ENCODE measurements at regions not wholly inside any gene's neighbourhood (a gene's known extent, or its start where the extent isn't known, plus 50 kb on each side); places are given as distances from the start of the nearest gene placed in this dataset.
"Not testable (repeated sequence)": the region's sequence is repeated elsewhere in the genome, so short reads cannot be mapped to it uniquely, and the experiment has no call there.

DNA sequence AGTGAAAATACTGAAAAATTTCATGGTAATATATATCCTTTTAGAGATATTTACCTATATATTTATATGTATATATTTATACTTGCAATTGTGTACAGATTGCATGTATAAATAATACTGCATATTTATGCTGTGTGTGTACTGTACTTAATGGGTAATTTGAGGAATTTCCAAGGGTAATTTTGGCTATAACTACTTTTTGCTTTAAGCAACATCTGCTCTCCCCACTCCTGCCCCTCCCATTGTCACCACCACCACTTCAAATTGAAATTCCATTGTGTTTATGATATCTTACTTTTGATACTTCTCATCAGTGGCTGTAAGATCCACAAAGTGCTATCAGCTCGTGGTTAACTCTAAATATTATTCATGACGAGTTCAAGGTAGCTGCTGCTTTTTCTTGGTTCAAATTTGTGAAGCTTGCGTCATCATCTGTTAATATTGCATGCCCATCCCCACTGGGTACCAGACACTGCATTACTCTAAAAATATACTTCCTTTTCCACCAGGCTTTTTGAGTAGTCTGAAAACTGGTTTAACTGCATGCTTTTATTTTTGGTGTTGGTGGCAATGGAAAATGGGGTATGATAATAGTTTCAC is 91.7 kb upstream of the MITF start:
- DNase-seq (ENCODE audit: low spot score): no peak

DNA sequence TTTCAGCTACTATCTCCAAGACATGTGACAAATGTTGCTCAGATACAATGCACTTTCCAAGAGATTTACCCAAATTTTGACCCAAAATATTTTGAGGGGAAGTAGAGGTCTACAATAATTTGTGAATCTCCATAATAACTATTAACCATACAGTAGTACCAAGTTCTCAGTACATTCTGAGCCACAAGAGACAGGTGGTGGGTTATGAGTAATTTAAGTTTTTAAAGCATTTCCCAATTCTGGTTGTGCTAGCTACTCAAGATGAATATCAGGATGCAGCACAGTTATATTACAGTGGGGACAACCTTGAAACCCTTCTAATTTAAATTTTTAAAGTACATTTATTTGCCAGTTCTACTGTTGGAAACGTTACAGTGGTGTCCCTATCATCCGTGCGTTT is 92.2 kb upstream of the MITF start:
- no peak for DNase-seq (ENCODE audit: low spot score)

DNA sequence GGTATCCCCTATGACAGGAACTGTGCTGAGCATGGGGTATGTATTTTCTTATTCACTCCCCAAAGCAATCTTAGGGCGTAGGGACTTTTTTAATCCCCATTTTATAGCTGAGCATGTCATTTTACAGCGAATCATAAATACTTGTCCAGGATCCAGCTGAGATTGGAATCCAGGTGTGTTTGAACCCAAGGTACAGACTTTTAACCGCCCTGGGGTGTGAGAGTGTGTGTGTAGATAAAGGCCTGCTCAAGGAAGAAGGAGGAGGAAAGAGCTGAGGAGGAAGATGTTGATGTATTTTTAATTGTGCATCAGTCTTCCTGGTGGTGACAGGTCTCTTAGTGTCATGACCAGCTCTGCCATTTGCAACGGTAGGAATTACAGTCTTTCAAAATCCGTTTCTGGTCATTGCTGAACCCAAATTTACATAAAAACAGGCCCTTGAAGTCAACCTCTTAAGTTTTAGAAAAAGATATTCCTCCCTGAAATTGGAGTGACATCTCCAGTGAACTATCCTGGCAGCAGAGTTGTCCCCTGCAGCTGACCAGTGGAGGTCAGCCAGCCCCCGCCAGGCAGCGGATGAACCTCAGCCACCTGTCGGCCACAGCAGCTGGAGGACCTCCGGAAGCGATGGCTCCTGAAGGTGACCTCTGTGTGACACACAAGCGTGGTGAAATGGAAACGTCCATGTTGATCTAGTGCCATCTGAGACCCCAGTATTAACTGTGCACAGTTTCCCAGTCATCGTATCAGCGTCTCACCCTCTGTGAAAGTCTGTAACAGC is 92.8 kb upstream of the MITF start:
- no peak for DNase-seq (ENCODE audit: low spot score)

DNA sequence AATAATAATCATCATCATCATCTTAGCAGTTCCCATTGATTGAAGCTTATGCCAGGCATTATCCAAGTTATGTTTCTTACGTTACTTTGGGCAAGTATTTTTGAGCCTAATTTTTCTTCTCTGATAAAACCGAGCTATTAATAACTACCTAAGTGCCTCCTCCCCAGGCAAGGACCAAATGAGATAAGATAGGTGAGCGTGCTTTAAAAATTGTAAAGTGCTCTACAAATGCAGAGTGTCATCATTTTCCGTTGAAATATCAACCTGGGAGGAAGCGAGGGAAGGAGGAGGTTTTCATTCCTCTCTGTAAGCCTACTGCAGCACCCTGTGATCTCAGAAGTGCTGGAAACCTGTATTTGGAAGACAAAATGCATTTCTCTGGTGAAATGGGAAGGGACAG is 96.7 kb upstream of the MITF start:
- no peak for DNase-seq (ENCODE audit: low spot score)

DNA sequence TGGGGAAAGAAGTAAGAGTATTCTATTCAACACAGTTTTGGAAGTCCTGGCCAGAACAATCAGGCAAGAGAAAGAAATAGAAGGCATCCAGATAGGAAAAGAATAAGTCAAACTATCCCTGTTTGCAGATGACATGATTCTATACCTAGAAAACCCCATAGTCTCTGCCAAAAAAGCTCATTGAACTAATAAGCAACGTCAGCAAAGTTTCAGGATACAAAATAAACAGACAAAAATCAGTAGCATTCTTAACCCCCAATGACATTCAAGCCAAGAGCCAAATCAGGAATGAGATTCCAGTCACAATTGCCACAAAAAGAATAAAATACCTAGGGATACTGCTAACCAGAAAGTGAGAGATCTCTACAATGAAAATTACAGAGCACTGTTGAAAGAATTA is 99.4 kb upstream of the MITF start:
- no peak for DNase-seq (ENCODE audit: low spot score)

DNA sequence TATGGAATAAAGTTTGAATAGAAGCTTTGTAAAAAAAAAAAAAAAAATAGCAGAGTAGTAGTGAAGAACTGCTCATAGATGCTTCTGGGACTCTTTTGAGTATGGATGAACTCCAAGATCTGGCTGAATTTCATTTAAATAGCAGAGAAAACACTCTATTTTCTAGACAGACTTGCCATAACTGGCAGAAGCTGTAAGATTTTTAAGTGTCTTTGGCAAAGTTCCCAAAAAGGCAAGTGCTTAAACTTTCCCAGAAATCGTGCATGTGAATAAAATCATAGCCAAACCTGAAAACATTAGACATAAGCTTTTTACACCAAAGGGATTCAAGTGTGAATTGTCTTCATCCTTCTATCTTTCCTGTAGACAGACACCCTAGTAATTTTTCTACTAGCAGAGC is 110.3 kb upstream of the MITF start:
- DNase-seq (ENCODE audit: low spot score): no peak

DNA sequence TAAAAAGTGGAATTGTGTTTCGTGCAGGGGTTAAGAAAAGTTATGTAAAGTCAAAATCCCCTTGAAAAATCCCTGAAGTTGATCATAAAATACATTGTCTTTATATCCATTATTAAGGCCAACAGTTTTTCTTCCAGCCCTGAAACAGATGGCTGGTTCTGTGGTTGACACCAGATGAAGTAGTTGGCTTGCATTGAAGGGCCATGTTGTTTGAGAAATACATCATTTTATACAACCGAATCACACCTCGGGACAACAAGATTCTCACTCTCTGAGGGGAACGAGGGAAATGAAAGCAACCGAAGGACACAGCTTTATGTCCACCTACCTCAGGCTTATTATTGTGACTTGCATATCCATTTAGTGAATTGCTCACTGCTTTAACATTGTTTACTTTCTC is 126.0 kb upstream of the MITF start:
- no peak for DNase-seq (ENCODE audit: low spot score)

DNA sequence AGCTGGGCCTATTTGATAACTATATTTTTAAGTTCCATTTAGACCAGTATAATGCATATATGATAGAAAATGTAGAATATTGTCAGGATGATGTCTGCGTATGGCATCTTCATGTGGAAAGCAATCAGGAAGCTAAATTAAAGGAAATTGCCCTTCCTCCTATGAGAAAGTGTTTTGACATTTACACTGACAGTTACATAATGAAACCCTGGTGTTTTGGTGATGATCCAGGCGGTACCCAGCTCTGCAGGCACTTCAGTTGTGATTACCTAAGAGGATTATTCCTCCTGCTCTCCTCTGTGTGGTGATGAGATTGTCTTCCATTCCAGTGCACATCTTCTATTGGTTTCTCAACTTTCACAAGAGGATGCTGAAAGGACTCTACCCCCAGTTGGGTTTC is 126.5 kb upstream of the MITF start:
- DNase-seq (ENCODE audit: low spot score): no peak

DNA sequence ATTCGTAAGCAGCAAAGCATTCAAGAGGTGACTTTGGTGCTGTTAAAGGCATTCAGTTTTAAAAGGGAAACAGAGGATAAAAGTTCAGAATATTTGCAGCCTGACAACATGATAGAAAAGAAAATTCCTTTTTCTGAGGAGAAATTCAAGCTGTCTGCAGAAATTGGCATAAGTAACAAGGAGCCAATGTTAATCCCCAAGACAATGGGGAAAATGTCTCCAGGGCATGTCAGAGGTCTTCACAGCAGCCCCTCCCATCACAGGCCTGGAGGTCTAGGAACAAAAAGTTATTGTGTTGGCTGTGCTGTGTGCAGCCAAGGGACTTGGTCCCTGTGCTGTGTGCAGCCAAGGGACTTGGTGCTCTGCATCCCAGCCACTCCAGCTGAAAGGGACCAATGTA is 129.7 kb upstream of the MITF start:
- not testable (repeated sequence) for DNase-seq (ENCODE audit: low spot score)

DNA sequence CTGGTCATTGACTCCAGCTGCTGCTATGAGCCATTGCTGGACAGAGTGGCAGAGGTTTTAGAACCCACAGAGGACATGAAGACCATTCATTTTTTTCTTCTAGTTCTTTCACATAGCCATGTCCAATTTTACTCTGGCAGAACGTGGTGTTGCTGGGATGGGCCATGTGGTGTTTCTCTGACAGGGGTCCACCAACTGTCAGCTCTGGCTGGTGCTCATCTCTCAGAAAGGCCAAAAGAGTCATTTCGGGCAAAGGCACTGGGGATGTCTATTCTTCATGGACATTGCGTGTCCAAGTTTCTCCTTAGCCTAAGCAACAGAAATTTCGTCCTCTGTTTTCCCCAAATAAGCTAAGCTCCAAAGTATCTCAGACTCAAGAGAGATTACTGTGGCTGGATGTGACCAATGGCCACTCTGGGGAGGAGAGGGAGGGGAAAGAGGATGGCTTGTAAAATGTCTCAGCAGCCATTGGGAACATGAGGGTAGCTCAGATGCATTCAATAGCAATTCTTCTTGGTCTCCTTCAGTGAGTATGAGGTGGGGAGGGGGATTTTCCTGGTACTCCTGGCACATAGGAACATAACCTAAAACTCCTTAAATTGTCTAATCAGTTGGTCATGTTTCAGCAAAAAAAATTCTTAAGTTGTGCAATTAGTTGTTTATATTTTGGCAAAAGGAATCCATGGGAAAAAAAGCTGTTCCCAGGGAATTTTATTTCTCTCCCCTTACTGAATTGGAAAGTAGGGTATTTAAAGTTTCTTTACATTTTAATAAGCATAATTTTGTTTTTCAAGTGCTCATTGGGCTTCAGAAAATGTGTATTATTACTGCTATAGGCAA is 131.6 kb upstream of the MITF start:
- no peak for DNase-seq (ENCODE audit: low spot score)

DNA sequence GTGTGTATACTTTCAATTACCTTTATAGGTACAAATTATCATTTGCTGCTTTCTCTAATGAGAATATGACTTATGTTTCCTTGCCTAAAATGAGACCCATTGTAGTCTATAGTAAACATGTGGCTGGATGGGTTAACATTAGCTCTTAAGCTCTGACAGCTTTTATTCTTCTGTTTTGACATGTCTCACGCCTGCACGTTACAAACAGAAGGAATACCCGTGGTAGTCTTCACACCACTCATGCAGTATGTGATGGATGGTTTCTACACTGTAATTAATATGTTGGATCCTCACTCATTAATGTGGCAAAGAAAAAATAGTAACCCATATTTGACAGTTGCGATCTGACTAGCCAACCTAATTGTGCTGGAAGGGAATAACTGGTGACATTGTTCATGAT is 133.4 kb upstream of the MITF start:
- DNase-seq (ENCODE audit: low spot score): no peak

DNA sequence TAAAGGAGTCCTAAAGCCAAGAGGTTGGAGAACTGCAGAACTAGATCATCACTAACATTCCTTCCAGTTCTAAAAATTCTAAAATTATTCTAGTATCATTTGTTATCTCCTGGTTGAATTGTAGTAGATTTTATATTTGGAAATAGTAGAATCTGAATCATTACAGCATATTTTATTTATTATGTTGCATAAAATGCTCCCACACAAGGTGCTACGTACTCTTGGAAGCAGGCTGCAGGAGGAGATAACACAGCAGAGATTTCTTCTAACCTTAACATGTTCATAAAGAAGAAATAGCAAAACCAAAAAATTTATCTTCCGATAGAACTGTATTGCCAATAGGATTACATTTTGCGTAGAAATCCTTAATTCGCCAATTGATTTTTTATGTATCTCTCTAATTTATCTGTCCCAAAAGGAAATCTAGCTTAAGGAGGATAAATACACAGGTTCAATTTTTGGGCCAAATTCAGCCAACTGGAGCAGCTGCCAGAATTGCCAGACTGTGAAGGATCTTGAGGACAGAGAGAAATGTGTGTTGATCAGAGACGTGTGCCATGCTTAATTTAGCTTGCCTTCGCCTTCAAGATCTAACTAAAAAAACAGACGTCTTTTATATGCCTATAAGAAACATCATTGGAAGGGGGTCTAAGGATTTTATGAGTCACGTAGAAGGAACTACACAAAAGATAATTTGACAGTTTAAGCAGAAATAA is 134.4 kb upstream of the MITF start:
- DNase-seq (ENCODE audit: low spot score): no peak

DNA sequence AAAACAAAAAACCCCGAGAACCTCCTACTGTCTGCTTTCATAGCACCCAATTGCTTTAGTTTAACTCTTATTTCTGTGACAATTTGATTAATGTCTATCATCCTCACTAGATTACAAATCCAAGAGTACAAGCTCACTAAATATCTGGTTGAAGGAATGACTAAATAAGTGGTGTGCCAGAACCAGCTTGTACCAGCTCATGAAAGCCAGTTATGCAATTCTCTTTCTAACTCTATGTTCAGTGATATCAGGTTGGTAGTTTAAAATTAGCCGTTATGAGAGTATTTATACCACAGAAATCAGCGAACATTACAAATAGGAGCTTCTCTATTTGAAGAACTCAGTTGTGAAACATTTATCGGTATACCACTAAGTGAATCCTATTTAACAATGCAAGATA is 137.2 kb upstream of the MITF start:
- DNase-seq (ENCODE audit: low spot score): no peak

DNA sequence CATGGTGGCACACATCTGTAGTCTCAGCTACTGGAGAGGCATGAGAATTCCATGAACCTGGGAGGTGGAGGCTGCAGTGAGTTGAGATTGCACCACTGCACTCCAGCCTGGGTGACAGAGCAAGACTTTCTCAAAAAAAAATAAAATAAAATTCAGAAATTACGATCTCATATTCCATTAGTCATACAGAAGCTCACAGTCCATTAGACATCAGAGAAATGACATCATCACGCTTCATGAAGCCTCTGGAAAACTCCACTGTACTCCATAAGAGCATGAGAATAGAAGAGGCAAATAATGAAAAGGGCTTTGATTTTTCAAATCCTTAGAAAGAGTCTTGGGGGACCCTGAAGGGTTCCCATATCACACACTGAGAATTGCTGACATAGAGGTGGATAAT is 145.0 kb upstream of the MITF start:
- no peak for DNase-seq (ENCODE audit: low spot score)

DNA sequence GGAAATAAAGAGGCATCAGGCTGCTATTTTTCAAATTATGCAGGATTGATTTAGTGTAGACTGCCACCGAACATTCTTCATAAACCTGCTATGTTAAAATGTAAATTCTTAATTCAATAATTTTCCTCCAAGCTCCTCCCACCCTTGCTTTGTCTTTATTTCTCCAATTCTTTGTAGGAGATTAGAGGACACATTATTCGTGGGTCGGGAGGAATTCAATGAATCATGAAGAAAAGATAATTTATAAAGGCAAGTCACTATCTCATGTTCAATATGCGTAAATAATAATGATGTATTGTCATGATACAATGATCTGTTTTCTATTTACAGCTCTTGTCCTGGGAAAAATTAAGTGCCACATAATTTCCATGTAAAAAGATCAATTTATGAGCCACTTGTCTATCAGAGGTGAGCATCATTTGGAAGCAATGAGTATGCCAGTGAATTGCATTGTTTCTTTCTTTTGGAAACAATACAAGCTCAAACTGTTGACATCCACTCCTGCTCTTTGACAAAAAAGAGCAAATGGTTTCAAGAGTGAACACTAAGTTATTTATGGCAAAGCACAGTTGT is 148.0 kb upstream of the MITF start:
- no peak for DNase-seq (ENCODE audit: low spot score)

DNA sequence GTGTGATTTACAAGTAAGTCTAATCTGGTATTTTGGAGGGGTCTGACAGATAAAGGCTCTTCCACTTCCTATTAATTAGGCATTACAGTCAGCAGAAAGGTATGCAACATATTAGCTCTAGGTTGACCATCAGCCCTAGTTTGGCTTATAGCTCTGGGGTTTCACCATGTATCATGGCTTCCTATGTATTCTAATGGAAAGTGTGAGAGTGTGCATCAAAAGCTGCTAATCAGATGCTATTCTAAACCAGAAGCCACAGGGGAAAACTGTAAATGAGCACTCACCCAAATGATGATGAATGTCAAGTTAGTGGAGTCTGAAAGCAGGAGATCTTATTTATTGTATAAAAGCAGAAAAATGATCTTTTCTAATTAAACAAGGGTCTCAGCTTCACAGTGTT is 149.2 kb upstream of the MITF start:
- no peak for DNase-seq (ENCODE audit: low spot score)

DNA sequence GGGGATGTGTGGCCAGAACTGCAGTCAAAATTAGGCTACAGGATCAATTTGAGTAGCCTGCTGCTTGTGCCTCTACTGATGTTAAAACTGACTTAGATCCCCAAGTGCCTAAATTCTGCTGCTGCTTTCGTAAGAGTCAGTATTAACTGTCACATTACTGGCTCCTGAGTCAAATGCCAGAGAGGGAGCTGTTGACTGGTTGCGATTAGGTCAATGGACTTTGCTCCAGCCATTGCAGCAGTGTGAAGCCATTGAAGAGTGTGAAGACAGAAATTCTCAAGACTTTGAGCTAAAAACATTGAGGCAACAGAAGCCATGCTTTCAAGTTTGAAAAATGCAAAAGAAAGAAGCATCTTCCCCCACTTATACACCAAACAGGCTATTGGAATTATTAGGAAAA is 151.1 kb upstream of the MITF start:
- DNase-seq (ENCODE audit: low spot score): no peak

DNA sequence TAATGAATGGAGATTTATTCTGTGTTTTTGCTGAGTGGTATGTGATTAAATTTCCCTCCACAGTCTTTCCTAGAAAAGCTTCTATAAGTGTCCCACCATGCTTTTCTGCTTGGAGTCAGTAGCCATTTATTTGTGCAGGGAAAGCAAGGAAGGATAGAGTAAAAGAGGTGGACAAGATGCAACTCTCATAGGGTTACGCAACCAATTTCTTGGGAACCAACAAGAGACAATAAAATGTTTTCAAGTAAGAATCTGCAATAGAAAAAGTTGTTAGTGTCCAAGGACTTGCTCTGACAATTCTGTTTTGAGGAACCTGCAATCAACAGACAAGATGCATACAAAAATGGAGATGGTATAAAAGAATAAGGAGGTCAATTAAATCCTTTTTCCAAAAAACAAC is 153.8 kb upstream of the MITF start:
- DNase-seq (ENCODE audit: low spot score): no peak

DNA sequence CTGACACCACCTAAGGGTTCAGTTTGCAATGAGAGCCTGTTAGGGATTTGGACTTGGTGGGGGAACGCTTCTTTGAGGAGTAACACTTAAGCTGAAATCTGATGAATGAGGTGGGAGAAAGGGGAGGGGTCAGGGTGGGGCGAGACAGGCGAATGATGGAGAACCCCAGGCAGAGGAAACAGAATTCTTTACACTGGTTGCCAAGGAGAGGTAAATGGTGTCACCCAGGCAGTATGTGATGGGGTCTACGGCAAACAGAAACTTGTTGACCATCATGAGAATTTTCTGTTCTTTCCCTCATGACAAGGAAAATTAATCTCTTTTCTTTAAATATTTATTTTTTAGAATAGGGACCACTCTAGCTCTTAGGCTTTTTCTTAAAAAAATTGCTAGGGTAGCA is 157.2 kb upstream of the MITF start:
- DNase-seq (ENCODE audit: low spot score): no peak

DNA sequence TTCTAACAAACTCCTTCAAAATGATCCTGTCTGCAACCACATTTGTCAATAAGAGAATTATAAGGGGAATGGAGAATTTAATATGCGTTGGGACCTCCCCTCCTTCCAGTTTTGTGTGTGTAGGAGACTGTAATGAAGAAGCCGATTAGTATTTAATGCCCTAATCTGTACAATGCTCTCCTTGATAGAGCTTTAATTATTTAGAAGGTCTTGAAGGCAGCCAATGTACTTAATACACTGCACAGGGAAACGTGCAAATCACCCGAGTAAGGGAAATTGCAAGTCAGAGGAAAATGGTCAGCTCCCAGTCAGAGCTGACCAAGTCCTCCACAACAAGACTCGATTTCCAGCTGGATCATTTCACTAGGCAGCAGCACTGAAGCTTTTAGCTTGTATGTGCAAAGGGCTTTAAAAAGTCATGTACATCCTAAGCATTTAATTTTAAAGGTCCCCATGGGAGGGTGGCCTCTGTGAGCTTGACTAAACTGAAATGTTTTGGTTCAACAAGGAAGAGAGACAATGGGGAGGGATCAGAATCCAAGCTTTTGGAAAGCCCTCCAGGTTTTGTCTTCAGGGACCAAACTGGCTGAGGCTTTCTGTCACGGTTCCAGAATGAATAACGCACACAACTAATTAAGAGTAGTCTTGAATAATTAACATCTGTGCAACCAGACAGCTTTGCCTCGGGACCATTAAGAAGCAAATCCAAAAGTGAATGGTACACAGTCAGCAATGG is 159.8 kb upstream of the MITF start:
- DNase-seq (ENCODE audit: low spot score): no peak

DNA sequence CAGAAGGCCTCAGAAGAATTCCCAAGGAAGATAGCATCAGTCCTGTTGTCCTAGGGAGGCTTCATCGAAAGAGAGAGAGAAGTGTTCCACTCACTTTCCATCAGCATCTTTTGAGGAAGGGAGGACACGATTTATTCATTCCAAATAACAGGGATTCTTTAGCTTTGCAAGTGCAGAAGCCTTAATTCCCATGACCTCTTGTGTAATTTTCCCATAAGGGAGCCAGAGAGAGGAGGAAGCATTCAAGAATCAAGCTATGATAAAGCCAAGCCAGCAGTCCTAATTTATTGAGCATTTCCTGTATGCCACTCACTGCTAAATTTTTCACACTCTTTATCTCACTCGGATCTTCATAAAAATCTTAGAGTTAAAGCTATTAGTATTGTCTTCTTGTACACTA is 169.7 kb upstream of the MITF start:
- no peak for DNase-seq (ENCODE audit: low spot score)

DNA sequence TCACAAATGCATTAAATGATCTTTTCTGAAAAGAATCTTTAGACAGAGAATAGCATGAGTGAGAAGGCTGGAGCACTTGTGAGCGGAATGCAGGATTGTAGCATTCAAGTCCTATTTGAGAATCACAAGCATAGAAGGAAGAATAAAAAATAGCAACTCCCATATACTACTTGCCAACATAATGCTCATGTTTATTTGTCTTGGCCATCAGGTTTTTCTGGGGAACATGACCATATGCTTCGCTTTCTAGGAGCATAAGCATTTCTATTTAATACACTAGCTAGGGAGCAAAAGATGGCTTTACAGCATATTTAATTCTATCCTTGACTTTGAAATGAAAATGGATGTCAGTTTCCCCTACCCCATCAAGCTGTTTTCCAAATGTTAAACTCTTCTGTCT is 170.3 kb upstream of the MITF start:
- DNase-seq (ENCODE audit: low spot score): no peak
